ENCODE measurements at regions not wholly inside any gene's neighbourhood (a gene's known extent, or its start where the extent isn't known, plus 50 kb on each side); places are given as distances from the start of the nearest gene placed in this dataset.

GRCh38 chr5:68818870-68819269 is 274.9 kb upstream of the SLC30A5 start:
- TF ChIP-seq CTCF (IDR thresholded peaks at IDR 0.05) (no peak), POLR2A (IDR thresholded peaks at IDR 0.05) (no peak)

Measured in lower leg skin (tissue), 3 donors.